Left lung (tissue), 4 donors: ENCODE measurements at regions not wholly inside any gene's neighbourhood (a gene's known extent, or its start where the extent isn't known, plus 50 kb on each side); places are given as distances from the start of the nearest gene placed in this dataset.

Source experiments
- ATAC-seq: fragments of 200-7000 bp; cut with Tn5 transposase; one replicate; pipeline ENCODE4 v1.9.1; 2020; ENCODE audit warnings: moderate library complexity
- DNase-seq, 4 donors: peaks; one replicate each; pipeline ENCODE4 v3.0.0-alpha.2; 2013 to 2020
- H3K27ac ChIP-seq, 2 donors: fragments of 200-600 bp; sonication (generic) in 1 of 2; one replicate each; pipeline versions ENCODE4 v1.5.0 to v1.8.0; 2020 to 2021
- H3K27me3 ChIP-seq, 2 donors: fragments of 200-600 bp; sonication (generic) in 1 of 2; one replicate each; pipeline versions ENCODE4 v1.5.0 to v1.8.0; 2020 to 2021
- H3K36me3 ChIP-seq, 2 donors: fragments of 200-600 bp; sonication (generic) in 1 of 2; one replicate each; pipeline versions ENCODE4 v1.5.0 to v1.8.0; 2020 to 2021
- H3K4me1 ChIP-seq, 2 donors: fragments of 200-600 bp; one replicate each; pipeline ENCODE4 v1.8.0; 2021
- H3K4me3 ChIP-seq, 2 donors: fragments of 200-600 bp; sonication (generic) in 1 of 2; one replicate each; pipeline versions ENCODE4 v1.5.0 to v1.8.0; 2020 to 2021; ENCODE audit warnings: mild to moderate bottlenecking in 1 of 2
- H3K9me3 ChIP-seq, 2 donors: fragments of 200-600 bp; sonication (generic) in 1 of 2; one replicate each; pipeline versions ENCODE4 v1.5.0 to v1.8.0; 2020 to 2021
- intact Hi-C, 2 donors: fragments of 100-400 bp; cut with DNase I; formaldehyde crosslinking; loops; one replicate each; pipeline versions ENCODE4 v1.11.2 to v1.14.2; 2022
- TF ChIP-seq, protein P1 (sequence below), 2 donors: fragments of 200-600 bp; sonication (generic) in 1 of 2; IDR thresholded peaks; one replicate each; pipeline versions ENCODE4 v1.5.0 to v1.8.0; 2021; ENCODE audit warnings: antibody characterized with exemption in 2 of 2
- donor health status: DM: no; HTN: yes; CAD: no.
- donor health status: DM: no; HTN: no; CAD: no.

DNA sequence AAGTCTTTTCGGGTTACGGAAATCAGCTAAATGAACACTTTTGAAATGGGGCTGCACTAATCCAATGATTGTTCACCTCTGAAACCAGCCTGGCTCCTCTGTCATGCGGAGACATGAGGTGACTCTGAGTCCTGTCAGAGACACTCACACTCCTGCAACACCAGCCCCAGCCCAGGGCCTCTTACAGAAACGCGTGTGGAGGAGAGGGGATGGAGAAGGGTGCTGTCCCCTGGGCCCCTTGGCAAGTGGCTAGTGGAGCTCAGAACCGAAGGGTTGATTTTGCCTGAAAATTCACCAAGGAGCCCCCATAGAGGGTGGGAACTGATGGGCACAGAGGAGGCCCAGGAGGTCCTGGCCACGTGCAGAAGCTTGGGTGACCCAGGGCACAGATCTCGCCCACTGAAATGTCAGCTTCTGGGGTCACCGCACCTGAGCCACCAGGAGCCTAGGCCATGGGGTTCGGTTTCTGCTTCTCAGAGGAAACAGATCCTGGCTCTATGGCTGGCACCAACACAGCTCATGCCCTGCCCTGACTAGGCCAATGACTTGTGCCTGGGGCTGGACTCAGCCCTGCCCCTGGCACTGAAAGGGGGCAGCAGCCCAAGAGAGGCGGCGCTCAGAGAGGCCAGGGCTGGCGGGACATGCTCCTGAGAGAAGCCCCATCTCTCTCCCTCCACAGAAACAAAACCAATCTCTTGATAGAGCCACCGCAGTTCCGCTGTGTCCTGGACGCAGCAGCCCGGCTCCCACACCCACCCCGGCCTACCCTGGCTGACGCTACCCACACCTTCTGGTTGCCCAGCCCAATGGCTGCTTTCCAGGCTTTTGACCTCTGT, 144.7 kb downstream of the ERMARD start:
- intact Hi-C loops: no loop called here
- Histone ChIP-seq H3K27me3 (no peaks in the 10 kb centered on the region), H3K27ac (no peak overlapping the region), H3K4me1 (no peaks in the 10 kb centered on the region), H3K36me3 (no peaks in the 10 kb centered on the region), H3K4me3 (no peak overlapping the region), H3K9me3 (no peaks in the 10 kb centered on the region)
- ATAC-seq (no peak), DNase-seq (peak in 1 of 4 donors; percentile 46)
- TF ChIP-seq, protein P1, sequence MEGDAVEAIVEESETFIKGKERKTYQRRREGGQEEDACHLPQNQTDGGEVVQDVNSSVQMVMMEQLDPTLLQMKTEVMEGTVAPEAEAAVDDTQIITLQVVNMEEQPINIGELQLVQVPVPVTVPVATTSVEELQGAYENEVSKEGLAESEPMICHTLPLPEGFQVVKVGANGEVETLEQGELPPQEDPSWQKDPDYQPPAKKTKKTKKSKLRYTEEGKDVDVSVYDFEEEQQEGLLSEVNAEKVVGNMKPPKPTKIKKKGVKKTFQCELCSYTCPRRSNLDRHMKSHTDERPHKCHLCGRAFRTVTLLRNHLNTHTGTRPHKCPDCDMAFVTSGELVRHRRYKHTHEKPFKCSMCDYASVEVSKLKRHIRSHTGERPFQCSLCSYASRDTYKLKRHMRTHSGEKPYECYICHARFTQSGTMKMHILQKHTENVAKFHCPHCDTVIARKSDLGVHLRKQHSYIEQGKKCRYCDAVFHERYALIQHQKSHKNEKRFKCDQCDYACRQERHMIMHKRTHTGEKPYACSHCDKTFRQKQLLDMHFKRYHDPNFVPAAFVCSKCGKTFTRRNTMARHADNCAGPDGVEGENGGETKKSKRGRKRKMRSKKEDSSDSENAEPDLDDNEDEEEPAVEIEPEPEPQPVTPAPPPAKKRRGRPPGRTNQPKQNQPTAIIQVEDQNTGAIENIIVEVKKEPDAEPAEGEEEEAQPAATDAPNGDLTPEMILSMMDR (IDR thresholded peaks at IDR 0.05): no peak

DNA sequence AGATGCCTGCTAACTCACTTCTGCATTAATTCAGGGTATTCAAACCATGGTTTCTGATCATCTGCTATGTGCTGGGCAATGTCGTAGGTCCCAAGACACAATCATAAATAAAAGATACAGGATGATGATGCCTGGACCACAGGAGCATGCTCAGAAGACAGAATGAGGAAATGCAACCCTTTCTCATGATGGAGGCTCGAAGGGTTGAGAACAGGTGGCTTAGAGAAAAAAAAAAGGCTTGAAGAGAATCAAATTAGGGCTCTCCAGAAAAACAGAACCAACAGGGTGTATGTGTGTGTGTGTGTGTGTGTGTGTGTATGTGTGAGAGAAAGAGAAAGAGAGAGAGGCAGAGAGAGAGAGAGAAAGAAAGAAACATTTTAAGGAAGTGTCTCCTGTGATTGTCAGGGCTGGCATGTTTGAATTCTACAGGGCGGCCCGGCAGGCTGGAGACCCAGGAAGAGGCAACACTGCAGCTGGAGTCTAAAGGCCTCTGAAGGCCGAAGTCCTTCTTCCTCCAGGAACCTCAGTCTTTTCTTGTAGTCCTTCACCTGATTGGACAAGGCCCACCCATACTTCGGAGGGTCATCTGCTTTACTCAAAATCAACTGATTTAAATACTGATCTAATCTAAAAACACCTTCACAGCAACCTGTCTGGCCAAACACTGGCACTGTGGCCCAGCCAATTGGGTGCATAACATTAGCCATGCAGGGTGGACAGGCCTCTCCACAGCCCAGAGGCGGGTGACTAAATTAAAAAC, 143.8 kb downstream of the ERMARD start:
- Histone ChIP-seq H3K36me3 (no peaks in the 10 kb centered on the region), H3K27ac (no peak overlapping the region), H3K9me3 (no peaks in the 10 kb centered on the region), H3K4me1 (no peaks in the 10 kb centered on the region), H3K27me3 (peaks cover 0 to 3% of the 10 kb centered on the region in 2 donors), H3K4me3 (no peak overlapping the region)
- no peak for ATAC-seq
- TF ChIP-seq, protein P1 (IDR thresholded peaks at IDR 0.05): no peak
- DNase-seq: no peak
- intact Hi-C loops: no loop called here

DNA sequence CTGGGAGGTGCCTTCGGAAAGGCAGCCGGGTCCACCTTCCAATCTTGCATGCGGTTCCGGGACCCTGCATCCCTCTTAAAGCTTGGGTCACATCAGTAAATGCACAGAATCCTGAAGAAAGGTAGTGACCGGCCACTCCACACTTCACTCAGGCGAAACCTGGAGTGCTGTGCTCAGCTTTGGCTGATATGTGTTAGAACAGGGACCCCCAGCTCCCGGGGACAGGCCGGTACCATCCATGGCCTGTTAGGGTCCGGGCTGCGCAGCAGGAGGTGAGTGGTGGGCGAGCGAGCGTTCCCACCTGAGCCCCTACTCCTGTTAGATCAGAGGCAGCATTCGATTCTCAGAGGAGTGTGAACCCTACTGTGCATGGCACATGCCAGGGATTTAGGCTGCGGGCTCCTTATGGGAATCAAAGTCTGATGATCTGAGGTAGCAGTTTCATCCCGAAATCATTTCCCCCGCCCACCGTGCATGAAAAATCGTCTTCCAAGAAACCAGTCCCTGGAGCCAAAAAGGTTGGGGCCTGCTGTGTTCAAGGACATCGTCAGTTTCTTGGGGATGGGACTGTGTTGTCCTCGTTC, 143.0 kb downstream of the ERMARD start:
- no peak for ATAC-seq
- intact Hi-C loops: no loop called here
- peak in 1 of 4 donors; percentile 60 for DNase-seq
- no peak overlapping the region for H3K4me3 ChIP-seq
- H3K36me3 ChIP-seq: no peaks in the 10 kb centered on the region
- H3K9me3 ChIP-seq: no peaks in the 10 kb centered on the region
- no peak overlapping the region for H3K27ac ChIP-seq
- TF ChIP-seq, protein P1 (IDR thresholded peaks at IDR 0.05): no peak
- peaks cover 0 to 10% of the 10 kb centered on the region in 2 donors for H3K27me3 ChIP-seq
- no peaks in the 10 kb centered on the region for H3K4me1 ChIP-seq

DNA sequence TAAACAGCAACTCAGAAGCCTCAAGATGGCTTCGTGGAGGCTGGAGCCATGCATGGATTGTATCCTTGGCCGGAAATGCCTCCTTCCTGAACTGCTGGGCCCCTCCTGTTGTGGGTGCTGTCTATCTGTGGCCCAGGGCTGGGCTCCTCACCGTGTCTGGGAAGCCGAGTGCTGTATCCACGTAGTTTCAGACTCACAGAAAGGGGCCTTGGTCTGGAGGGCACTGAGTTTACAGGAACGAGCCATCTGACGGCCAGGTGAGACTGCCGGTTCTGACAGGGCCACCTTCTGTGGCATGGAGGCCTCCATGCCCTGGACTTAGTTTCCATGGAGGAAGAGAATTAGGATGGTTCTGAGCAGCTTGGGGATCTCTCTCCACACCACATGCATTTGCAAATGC, 142.2 kb downstream of the ERMARD start:
- ATAC-seq (no peak), DNase-seq (no peak)
- no peaks in the 10 kb centered on the region for H3K36me3 ChIP-seq
- intact Hi-C loops: no loop called here
- no peak overlapping the region for H3K27ac ChIP-seq
- no peaks in the 10 kb centered on the region for H3K9me3 ChIP-seq
- peaks cover 0 to 14% of the 10 kb centered on the region in 2 donors for H3K27me3 ChIP-seq
- no peaks in the 10 kb centered on the region for H3K4me1 ChIP-seq
- TF ChIP-seq, protein P1 (IDR thresholded peaks at IDR 0.05): no peak
- no peak overlapping the region for H3K4me3 ChIP-seq

DNA sequence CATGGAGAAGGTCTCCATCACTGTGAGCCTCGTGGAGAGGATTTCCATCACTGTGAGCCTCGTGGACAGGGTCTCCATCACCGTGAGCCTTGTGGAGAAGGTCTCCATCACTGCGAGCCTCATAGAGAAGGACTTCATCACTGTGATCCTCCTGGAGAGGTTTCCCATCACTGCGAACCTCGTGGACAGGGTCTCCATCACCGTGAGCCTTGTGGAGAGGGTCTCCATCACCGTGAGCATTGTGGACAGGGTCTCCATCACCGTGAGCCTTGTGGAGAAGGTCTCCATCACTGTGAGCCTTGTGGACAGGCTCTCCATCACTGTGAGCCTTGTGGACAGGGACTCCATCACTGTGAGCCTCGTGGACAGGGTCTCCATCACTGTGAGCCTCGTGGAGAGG, 140.4 kb downstream of the ERMARD start:
- intact Hi-C loops: no loop called here
- TF ChIP-seq, protein P1 (IDR thresholded peaks at IDR 0.05): no peak
- no peak for ATAC-seq

More for the DNA sequence above, 140.4 kb downstream of the ERMARD start:
- Histone ChIP-seq H3K4me1 (no peaks in the 10 kb centered on the region), H3K36me3 (no peaks in the 10 kb centered on the region), H3K9me3 (no peaks in the 10 kb centered on the region), H3K4me3 (no peak overlapping the region), H3K27me3 (peaks cover 0 to 14% of the 10 kb centered on the region in 2 donors), H3K27ac (no peak overlapping the region)
- DNase-seq: no peak
